AG09319 (cell line): ENCODE measurements at regions not wholly inside any gene's neighbourhood (a gene's known extent, or its start where the extent isn't known, plus 50 kb on each side); places are given as distances from the start of the nearest gene placed in this dataset.

Source experiments
- DNase-seq: peaks from one replicate; pipeline ENCODE4 v3.0.0-alpha.2; 2010; ENCODE audit warnings: low read depth; ENCODE audit errors: extremely low read depth
- TF ChIP-seq, protein P1 (sequence below): IDR thresholded peaks from 2 replicates; pipeline ENCODE4 v1.5.1; 2011; ENCODE audit warnings: low read depth, mild to moderate bottlenecking, inconsistent platforms, low read length, moderate library complexity

DNA sequence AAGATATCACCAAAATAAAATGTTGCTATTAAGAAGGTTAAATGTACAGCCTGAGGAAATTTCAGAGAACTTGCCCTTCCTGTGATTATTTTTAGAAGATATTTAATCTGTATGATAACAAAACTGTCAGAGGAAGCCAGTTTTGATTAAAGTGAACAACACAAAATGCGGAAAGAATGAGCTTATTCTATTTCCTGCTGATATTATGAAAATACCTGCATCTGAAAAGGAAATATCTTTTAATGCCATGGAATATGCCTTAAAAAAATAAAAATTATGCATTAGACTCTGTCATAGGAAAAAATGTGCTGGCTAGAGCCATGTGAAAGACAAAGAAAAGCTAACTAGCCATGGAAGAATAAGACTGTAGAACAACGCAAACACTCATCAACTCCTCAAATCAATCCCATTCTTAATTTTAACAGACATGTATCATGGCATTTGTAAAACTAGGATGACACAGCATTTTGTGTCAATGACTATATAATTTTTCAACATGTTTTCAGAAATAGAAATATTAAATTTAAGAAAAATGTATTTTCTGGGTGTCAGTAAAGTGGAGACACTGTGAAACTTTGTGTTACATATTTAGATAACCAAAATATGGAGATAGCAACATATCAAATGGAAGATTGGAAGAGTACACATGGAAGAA, 1768.2 kb downstream of the SUCLG1 start:
- no peak for DNase-seq
- TF ChIP-seq, protein P1, sequence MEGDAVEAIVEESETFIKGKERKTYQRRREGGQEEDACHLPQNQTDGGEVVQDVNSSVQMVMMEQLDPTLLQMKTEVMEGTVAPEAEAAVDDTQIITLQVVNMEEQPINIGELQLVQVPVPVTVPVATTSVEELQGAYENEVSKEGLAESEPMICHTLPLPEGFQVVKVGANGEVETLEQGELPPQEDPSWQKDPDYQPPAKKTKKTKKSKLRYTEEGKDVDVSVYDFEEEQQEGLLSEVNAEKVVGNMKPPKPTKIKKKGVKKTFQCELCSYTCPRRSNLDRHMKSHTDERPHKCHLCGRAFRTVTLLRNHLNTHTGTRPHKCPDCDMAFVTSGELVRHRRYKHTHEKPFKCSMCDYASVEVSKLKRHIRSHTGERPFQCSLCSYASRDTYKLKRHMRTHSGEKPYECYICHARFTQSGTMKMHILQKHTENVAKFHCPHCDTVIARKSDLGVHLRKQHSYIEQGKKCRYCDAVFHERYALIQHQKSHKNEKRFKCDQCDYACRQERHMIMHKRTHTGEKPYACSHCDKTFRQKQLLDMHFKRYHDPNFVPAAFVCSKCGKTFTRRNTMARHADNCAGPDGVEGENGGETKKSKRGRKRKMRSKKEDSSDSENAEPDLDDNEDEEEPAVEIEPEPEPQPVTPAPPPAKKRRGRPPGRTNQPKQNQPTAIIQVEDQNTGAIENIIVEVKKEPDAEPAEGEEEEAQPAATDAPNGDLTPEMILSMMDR = no peak

DNA sequence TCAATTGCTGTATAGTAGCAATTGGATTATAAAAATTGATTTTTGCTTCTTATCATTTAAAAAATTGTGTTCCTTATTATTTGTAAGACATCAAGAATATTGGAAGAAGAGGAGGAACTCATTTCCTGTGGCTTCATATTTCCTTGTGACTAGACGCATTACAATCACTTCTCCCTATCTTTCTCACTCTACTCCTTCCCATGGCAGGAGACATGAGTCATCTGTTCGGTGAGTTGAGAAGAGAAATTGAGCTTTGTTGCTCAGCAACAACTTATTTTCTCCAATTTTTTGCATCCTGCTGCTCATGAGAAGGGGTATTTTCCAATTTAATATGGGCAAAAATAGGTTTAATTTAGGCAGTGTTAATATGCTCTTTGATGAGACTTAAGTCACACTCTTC, 1783.9 kb downstream of the SUCLG1 start:
- TF ChIP-seq, protein P1 = no peak
- DNase-seq = no peak

DNA sequence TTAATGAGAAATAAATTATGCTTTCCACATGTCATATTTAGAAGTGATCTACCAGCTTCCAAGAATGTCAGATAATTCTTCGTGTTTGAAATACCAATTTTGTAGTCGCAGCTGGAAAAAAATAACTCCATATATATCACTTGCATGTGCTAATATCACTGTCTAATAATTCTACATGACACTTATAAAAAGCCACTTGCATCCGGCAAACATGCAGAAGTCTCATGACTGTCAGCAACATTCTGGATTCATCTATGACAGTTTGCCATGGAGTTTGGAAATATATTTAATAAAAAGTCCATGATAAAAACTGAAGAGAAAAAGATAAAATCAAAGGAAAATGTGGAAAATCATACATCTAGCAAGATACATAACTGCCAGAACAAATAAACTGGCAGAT, 1784.4 kb downstream of the SUCLG1 start:
- no peak for DNase-seq
- TF ChIP-seq, protein P1 = no peak

DNA sequence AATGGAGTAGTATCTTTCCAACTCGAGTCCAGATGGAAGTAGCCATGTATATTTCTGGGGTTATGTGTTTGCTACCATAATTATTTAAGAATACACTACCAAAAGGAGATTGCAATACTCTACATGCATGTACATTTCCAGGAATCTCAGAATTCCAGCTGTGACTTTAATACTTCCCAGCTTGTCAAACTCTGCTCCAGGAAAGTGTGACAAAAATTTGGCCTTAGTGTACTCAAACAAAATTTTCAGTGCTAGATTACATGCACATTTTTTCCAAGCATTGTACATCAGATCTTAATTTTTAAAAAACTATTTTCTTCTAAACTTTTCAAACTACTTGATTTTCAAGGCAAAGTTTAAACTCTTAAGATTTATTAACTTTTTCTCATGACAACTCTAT, 1791.6 kb downstream of the SUCLG1 start:
- no peak for DNase-seq
- TF ChIP-seq, protein P1 = no peak

DNA sequence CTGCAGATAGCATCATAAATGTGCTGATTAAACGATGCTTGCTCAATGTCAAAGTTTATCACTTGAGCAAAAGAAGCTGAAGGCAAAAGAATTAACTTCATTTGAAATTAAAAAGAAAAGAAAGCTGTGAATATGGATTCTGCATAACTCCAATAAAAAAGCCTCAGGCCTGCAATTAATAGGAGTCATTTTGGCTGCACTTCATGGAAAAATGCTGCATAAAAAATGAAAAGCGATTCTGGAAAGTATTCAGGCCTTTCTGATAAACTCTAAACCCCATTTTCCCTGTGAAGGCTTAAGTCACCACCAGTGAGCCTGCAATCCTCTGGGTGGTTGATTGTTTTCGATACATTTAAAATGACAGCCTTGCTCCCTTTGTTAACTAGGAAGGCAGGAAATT, 1793.4 kb downstream of the SUCLG1 start:
- TF ChIP-seq, protein P1 = no peak
- no peak for DNase-seq

DNA sequence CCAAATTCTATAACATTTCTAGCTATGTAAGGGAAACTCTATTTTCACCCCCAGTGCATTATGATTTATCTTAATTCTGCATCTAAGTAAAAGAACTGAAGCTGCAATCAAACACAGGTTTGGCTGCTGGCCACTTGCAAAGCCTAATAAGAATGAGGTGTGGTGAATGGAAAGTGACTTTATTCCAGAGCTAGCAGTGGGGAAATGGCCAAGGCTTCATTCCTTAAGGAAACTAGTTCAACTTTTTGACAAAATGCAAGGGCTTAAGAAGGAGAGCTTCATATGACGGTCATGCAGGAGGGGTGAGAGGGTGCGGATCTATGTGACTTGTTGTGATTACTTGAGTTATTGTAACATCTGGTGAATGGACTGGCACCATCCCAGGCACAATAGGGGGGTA, 1802.0 kb downstream of the SUCLG1 start:
- TF ChIP-seq, protein P1 = no peak
- no peak for DNase-seq

DNA sequence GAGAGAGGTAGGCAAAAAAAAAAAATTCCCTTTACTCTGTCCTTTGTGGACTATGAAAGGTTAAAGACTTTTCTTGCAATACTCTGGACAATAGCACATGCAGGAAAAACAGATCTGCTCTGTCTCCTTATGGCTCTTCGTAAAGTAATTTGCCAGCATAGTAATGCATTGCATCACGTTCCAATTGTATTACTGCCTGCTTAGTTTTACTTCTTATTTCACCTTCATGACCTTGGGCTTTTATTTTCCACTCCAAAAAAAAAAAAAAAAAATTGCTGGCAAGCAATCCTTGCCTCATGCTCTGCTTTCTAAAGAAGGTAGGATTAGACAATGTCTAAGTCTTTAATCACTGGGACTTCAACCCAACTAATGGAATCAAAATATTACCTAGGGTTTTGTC, 1802.7 kb downstream of the SUCLG1 start:
- DNase-seq = no peak
- TF ChIP-seq, protein P1 = no peak
